ENCODE measurements at regions not wholly inside any gene's neighbourhood (a gene's known extent, or its start where the extent isn't known, plus 50 kb on each side); places are given as distances from the start of the nearest gene placed in this dataset.
"Not testable (repeated sequence)": the region's sequence is repeated elsewhere in the genome, so short reads cannot be mapped to it uniquely, and the experiment has no call there.

GRCh38 chr1:240722788-240723187 is 110.8 kb upstream of the GREM2 start:
- no peak for DNase-seq

- no peak for DNase-seq
These were observed 109.0 kb upstream of the GREM2 start for GRCh38 chr1:240720976-240721375.

GRCh38 chr1:240719953-240720700 is 108.2 kb upstream of the GREM2 start:
- no peak for DNase-seq

GRCh38 chr1:240716538-240716937 is 104.6 kb upstream of the GREM2 start:
- not testable (repeated sequence) for DNase-seq

GRCh38 chr1:240714568-240715292 is 102.8 kb upstream of the GREM2 start:
- no peak for DNase-seq

GRCh38 chr1:240712014-240712731 is 100.2 kb upstream of the GREM2 start:
- no peak for DNase-seq

GRCh38 chr1:240711020-240711419 is 99.1 kb upstream of the GREM2 start:
- DNase-seq, result no peak

- no peak for DNase-seq
These were observed 97.7 kb upstream of the GREM2 start for GRCh38 chr1:240709676-240710075.

- no peak for DNase-seq
These were observed 94.4 kb upstream of the GREM2 start for GRCh38 chr1:240706150-240706935.

- DNase-seq, result no peak
These were observed 93.6 kb upstream of the GREM2 start for GRCh38 chr1:240705579-240705978.

GRCh38 chr1:240701412-240701811 is 89.5 kb upstream of the GREM2 start:
- no peak for DNase-seq

- no peak for DNase-seq
These were observed 83.5 kb upstream of the GREM2 start for GRCh38 chr1:240695416-240695815.

- no peak for DNase-seq
These were observed 81.9 kb upstream of the GREM2 start for GRCh38 chr1:240693844-240694243.

- DNase-seq, result no peak
These were observed 81.1 kb upstream of the GREM2 start for GRCh38 chr1:240693036-240693435.

- peak; percentile 51 for DNase-seq
These were observed 80.2 kb upstream of the GREM2 start for GRCh38 chr1:240691909-240692705.

- no peak for DNase-seq
These were observed 79.5 kb upstream of the GREM2 start for GRCh38 chr1:240691501-240691900.

GRCh38 chr1:240687820-240688219 is 75.9 kb upstream of the GREM2 start:
- DNase-seq, result no peak

GRCh38 chr1:240683576-240683975 is 71.6 kb upstream of the GREM2 start:
- DNase-seq, result no peak

- no peak for DNase-seq
These were observed 70.9 kb upstream of the GREM2 start for GRCh38 chr1:240682859-240683242.

- DNase-seq, result no peak
These were observed 70.4 kb upstream of the GREM2 start for GRCh38 chr1:240682166-240682858.

GRCh38 chr1:240672132-240672811 is 60.3 kb upstream of the GREM2 start:
- no peak for DNase-seq

Measured in midbrain (tissue), 1 donor.